ENCODE measurements at regions not wholly inside any gene's neighbourhood (a gene's known extent, or its start where the extent isn't known, plus 50 kb on each side); places are given as distances from the start of the nearest gene placed in this dataset.
"Not testable (repeated sequence)": the region's sequence is repeated elsewhere in the genome, so short reads cannot be mapped to it uniquely, and the experiment has no call there.

DNA sequence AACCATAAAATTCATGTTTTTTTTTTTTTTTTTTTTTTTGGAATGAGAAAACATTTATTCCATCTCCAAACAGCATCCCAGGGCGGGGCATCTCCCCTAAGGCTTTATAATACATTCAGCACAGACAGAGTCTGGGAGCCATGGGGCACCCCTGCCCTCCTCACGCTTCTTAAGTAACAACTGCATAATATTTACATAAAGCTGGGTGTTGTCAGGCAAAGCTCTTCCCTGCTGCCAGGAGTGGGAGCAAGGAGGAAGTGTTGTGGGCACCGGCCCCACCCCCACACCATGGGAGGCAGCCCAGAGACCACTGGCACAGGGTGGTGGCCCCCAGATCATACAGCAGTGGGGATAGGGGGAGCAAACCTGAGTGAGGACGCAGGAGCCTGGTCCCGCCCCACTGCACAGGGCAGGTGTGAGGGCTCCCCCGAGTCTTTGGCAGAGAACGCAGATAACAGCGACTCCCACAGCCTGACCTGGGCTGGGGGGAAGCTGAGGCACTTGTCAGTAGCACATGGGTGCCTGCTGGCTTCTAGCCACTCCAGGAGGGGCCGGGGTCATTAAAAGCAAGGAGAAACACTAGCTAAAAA, 86.1 kb upstream of the CEP78 start:
- no peak for TF ChIP-seq CTCF (conservative IDR thresholded peaks at IDR 0.05; ENCODE audit: low read length)
- H3K4me3 ChIP-seq (ENCODE audit: low read length), result no peak overlapping the region
- DNase-seq (ENCODE audit: low read depth), result no peak

- no peak overlapping the region for H3K4me3 ChIP-seq (ENCODE audit: low read length)
- TF ChIP-seq CTCF (conservative IDR thresholded peaks at IDR 0.05; ENCODE audit: low read length), result no peak
- no peak for DNase-seq (ENCODE audit: low read depth)
These were observed 89.6 kb upstream of the CEP78 start for GRCh38 chr9:78146241-78146640.

GRCh38 chr9:78144663-78145377, 91.1 kb upstream of the CEP78 start:
- TF ChIP-seq CTCF (conservative IDR thresholded peaks at IDR 0.05; ENCODE audit: low read length), result no peak
- DNase-seq (ENCODE audit: low read depth), result no peak
- no peak overlapping the region for H3K4me3 ChIP-seq (ENCODE audit: low read length)

- no peak for DNase-seq (ENCODE audit: low read depth)
- TF ChIP-seq CTCF (conservative IDR thresholded peaks at IDR 0.05; ENCODE audit: low read length), result no peak
- no peak overlapping the region for H3K4me3 ChIP-seq (ENCODE audit: low read length)
These were observed 91.9 kb upstream of the CEP78 start for GRCh38 chr9:78144008-78144381.

DNA sequence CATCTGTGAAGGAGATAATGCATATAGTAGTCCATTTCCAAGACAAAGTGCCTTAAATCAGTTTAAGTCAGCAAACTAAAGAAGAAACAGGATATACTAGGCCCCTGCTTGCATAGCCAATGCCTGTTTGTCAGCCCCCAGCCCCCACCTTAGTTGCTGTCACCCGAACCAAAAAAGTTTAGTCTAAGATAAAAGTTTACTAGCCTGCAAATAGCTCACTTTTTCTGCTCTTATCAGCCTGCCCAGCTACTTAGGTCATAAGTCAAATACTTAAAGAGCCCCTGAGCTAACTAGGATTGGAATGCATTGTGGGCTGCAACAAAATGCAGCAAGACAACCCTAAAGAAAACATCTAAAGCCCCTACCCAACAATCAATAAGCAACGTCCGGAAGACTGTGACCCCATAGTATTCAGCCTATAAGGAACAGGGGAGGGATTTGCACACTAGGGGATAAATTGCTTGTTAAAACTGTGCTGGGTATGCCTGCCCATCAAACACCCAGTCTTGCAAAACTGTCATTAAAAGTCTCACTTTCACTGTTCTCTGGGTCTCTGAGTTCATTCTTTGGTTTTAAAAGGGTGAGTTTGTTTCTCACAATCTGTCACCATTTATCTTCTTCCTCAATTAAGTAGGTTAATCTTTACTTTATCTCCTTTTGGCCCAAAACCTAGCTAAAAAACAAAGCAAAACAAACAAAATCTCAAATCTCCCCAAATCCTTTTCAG, 92.4 kb upstream of the CEP78 start:
- DNase-seq (ENCODE audit: low read depth), result no peak
- no peak overlapping the region for H3K4me3 ChIP-seq (ENCODE audit: low read length)
- no peak for TF ChIP-seq CTCF (conservative IDR thresholded peaks at IDR 0.05; ENCODE audit: low read length)

- not testable (repeated sequence) for DNase-seq (ENCODE audit: low read depth); H3K4me3 ChIP-seq (ENCODE audit: low read length)
These were observed 93.6 kb upstream of the CEP78 start for GRCh38 chr9:78142264-78142663.

- no peak for TF ChIP-seq CTCF (conservative IDR thresholded peaks at IDR 0.05; ENCODE audit: low read length)
- H3K4me3 ChIP-seq (ENCODE audit: low read length), result no peak overlapping the region
- no peak for DNase-seq (ENCODE audit: low read depth)
These were observed 102.1 kb upstream of the CEP78 start for GRCh38 chr9:78133751-78134150.
